Amniotic stem cell (primary cell): ENCODE measurements at regions not wholly inside any gene's neighbourhood (a gene's known extent, or its start where the extent isn't known, plus 50 kb on each side); places are given as distances from the start of the nearest gene placed in this dataset.
A peak's percentile ranks its signal among the peaks of the same experiment; 100 is the strongest.
"Not testable (repeated sequence)": the region's sequence is repeated elsewhere in the genome, so short reads cannot be mapped to it uniquely, and the experiment has no call there.

ENCODE experiments used
- DNase-seq: peaks from one replicate; lab custom pipeline; 2025; lab: John Stamatoyannopoulos, UW

GRCh38 chr6:132140189-132140588 lies 189.0 kb upstream of the CCN2 start:
- no peak for DNase-seq

GRCh38 chr6:132139611-132140010 lies 188.4 kb upstream of the CCN2 start:
- no peak for DNase-seq

GRCh38 chr6:132136981-132137380 lies 185.8 kb upstream of the CCN2 start:
- no peak for DNase-seq

GRCh38 chr6:132135409-132135808 lies 184.2 kb upstream of the CCN2 start:
- no peak for DNase-seq

- DNase-seq, result no peak
These were observed 182.7 kb upstream of the CCN2 start for GRCh38 chr6:132133736-132134445.

- no peak for DNase-seq
These were observed 181.9 kb upstream of the CCN2 start for GRCh38 chr6:132132924-132133639.

- DNase-seq, result no peak
These were observed 181.2 kb upstream of the CCN2 start for GRCh38 chr6:132132422-132132821.

- peak; percentile 90 for DNase-seq
These were observed 180.6 kb upstream of the CCN2 start for GRCh38 chr6:132131758-132132157.

- DNase-seq, result no peak
These were observed 180.2 kb upstream of the CCN2 start for GRCh38 chr6:132131351-132131750.

- DNase-seq, result no peak
These were observed 179.6 kb upstream of the CCN2 start for GRCh38 chr6:132130626-132131298.

GRCh38 chr6:132128424-132128823 lies 177.3 kb upstream of the CCN2 start:
- no peak for DNase-seq

GRCh38 chr6:132126150-132126549 lies 175.0 kb upstream of the CCN2 start:
- no peak for DNase-seq

- peak; percentile 43 for DNase-seq
These were observed 171.7 kb upstream of the CCN2 start for GRCh38 chr6:132122871-132123270.

GRCh38 chr6:132122176-132122575 lies 171.0 kb upstream of the CCN2 start:
- DNase-seq, result no peak

- no peak for DNase-seq
These were observed 167.0 kb upstream of the CCN2 start for GRCh38 chr6:132118144-132118543.

- DNase-seq, result no peak
These were observed 164.7 kb upstream of the CCN2 start for GRCh38 chr6:132115714-132116366.

- DNase-seq, result no peak
These were observed 163.1 kb upstream of the CCN2 start for GRCh38 chr6:132114201-132114825.

- not testable (repeated sequence) for DNase-seq
These were observed 158.6 kb upstream of the CCN2 start for GRCh38 chr6:132109752-132110151.

- no peak for DNase-seq
These were observed 156.7 kb upstream of the CCN2 start for GRCh38 chr6:132107896-132108295.

GRCh38 chr6:132101535-132101934 lies 150.4 kb upstream of the CCN2 start:
- no peak for DNase-seq

- DNase-seq, result no peak
These were observed 149.3 kb upstream of the CCN2 start for GRCh38 chr6:132100388-132100990.

GRCh38 chr6:132096996-132097395 lies 145.8 kb upstream of the CCN2 start:
- no peak for DNase-seq
